Activated CD8-positive, alpha-beta memory T cell treated with anti-CD3 and anti-CD28 coated beads for 24 hours (primary cell): ENCODE measurements at regions not wholly inside any gene's neighbourhood (a gene's known extent, or its start where the extent isn't known, plus 50 kb on each side); places are given as distances from the start of the nearest gene placed in this dataset.
"Not testable (repeated sequence)": the region's sequence is repeated elsewhere in the genome, so short reads cannot be mapped to it uniquely, and the experiment has no call there.

Experiments used
- DNase-seq: peaks from one replicate; pipeline ENCODE4 v3.0.0-alpha.2; 2020

- DNase-seq, result peak; percentile 32
These were observed 110.8 kb upstream of the CD82 start for GRCh38 chr11:44454666-44455065.

DNA sequence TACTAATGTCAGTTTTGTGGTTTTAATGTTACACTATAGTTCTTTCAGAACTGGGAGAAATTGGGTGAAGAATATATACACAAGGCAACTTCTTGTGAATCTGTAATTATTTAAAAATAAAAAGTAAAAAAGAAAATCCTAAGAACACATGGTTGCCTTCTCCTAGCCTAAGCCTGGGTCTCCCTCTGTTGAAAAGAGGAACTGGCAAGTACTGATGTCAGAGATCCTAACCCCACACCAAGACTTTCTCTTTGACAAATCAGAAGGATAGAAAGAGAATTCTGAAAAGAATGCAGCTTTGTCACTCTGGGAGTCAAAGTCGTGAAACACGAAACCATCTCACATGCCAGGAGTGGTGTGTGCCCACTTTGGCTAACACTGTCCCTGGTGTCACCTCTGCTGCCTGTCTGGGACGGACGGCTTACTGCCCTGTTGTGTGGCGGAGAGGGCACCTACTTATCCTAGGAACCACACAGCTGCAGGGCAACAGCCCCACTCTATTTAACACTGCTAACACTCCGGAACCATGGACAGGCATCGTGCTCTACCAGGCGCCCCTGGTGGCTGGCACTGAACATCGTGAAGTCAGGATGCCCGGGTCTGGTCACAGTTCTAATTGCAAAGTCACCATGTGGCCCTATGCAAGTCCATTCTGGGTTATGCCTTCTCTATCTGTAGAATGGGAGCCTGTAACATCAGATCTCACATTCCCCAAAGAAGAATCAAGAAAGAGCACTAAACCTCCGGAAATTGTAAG, 108.7 kb upstream of the CD82 start:
- peak; percentile 33 for DNase-seq

DNA sequence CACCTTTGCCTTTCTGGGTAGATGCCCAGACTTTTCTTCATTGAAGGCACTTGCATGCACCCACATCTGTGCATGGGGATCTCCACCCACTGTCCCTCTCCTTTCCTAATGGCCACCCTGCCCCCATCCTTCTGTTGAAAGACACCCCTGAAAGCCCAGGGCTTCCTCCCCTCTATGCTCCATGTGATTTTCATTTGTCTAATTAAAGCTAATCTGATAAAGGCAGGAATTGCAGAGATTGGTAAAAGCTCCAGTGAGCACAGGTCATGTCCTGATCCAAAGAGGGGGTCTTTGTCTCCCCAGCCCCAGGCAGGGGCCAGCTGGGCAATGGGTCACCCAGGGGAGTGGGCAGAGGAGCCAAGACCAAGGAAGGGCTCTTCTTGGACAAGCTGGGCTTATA, 107.6 kb upstream of the CD82 start:
- DNase-seq, result peak; percentile 1

DNA sequence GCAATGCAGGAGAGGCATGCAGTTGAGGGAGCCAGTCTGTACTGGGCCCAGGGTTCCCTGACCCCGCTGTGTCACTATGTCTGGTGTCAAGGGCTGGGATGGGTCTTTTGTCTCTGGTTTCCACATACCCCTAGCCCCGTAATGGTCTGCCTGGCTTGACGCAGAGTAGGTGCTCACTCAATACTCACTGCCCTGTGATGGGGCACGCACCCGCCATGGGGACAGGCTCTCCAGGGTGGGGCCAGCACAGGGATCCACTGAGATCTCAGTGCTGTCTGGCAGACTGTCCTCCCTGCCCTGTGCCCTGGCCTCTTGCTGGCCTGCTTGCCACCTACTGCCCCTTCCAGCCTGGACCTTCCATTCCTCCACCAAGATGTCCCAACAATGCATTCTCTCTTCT, 101.7 kb upstream of the CD82 start:
- DNase-seq, result peak; percentile 32

DNA sequence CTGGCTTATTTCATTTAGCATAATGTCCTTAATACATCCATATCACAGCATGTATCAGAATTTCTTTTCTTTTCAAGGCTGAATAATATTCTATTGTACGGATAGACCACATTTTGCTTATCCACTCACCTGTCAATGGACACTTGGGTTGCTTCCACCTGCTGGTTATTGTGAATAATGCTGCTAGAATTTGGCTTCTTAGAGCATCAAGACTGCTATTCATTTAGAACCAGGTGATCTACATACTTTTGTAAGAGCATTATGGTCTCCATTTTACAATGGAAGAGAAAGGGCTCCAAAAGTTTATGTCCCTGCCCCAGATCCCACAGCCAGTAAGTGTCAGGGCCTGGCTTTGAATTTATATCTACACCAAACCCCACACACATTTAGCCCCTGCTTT, 100.7 kb upstream of the CD82 start:
- DNase-seq, result no peak

DNA sequence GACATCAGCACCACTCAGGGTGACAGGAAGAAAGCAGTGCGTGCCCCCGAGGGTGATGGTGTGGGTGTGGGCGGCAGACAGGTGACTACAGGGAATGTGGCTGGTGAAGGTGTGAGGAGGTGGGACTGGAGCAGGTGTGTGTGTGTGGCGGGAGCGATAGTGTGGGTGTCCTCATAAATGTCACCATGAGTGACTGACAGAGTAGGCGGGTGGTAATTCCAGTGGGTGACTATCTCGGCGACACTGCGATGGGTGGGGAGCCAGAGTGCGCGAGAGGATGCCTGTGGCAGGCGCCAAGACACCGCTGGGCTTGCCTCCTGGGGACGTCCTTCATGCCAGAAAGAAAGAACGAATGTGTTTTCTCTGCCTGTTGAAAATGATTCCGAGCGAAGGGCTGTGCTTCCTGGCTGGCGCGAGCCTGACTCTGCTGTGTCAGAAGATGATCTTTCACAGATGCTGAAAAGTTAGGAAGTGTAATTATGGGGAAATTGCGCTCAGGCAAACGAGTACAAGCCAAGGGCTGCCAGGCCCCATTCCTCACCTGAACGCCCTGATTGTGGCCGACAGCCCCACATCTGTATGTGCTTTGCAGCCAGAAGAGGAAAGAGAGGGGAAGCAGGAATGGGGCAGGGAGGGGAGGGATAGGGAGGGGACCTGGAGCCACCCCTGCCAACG, 98.8 kb upstream of the CD82 start:
- no peak for DNase-seq

GRCh38 chr11:44467413-44467812, 98.0 kb upstream of the CD82 start:
- no peak for DNase-seq

GRCh38 chr11:44467931-44468330, 97.5 kb upstream of the CD82 start:
- no peak for DNase-seq

- DNase-seq, result no peak
These were observed 97.0 kb upstream of the CD82 start for GRCh38 chr11:44468345-44468988.

- DNase-seq, result no peak
These were observed 96.1 kb upstream of the CD82 start for GRCh38 chr11:44469412-44469811.

DNA sequence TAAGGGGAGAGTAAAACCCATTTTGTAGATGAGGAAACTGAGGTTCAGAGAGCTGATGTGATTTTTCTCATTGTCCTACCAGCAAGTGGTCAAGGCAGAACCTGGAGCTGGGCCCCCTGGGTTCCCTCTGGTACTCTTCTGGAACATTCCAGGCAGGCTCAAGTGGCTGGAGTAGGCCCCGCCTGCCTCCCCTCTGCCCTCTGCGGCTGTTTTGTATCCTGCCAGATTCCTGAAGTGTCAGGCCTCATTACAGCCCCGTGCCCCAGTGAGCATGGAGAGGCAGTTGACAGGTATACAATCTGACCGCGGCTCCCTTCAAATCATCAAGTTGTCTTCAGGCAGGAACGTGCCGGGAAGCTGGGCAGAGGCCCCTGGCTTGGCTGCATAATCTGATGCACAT, 94.6 kb upstream of the CD82 start:
- DNase-seq, result no peak

GRCh38 chr11:44471603-44472002, 93.9 kb upstream of the CD82 start:
- no peak for DNase-seq

DNA sequence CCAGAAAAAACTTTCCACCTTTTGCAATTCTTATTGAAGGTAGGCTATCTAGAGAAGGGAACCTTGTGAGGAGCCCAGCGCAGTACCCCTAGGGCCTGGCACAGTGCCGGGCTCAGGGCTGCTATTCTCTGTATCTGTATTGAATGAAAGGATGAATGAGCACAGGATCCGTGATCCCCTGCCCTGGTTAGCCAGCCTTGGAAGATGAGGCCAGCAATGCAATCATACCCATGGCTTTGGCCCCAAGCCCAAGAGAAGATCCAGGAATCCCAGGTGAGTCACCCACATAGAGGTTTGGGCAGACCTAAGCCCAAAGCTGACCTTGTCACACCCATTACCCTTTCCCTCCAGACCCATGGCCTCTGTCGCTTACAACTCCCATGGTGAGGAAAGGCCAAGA, 92.5 kb upstream of the CD82 start:
- no peak for DNase-seq

DNA sequence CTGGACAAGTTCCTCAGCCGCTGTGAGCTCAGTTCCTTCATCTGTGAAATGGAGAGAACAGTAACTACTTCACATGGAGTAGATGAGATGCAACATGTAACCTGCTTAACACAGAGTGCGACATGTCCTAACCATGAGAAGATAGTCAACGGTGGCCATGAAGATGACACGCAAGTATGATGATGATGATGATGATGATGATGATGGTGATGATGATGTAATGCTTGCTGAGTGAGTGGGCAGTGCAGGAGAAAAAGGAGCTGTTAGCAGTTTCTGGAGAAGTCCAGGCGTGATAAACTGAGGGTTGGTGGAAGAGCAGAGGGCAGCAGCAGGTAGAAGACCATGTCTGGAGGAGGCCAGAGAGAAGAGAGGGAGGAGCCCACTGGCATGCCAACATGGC, 90.8 kb upstream of the CD82 start:
- DNase-seq, result no peak

- DNase-seq, result no peak
These were observed 90.3 kb upstream of the CD82 start for GRCh38 chr11:44475114-44475686.

DNA sequence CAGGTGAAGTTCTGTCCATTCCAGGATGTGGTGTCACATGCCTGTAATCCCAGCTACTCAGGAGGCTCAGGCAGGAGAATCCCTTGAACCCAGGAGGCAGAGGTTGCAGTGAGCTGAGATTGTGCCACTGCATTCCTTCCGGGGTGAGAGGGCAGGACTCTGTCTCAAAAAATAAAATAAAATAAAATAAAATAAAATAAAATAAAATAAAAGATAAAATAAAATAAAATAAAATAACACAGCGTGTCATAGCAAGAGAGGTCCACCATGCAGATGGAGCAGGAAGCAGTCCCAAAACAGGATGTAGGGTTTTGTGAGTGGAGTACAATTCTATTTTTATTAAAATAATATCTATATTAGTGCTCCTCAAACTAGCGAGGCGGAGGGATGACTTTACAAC, 83.1 kb upstream of the CD82 start:
- not testable (repeated sequence) for DNase-seq

- no peak for DNase-seq
These were observed 81.4 kb upstream of the CD82 start for GRCh38 chr11:44483919-44484610.

DNA sequence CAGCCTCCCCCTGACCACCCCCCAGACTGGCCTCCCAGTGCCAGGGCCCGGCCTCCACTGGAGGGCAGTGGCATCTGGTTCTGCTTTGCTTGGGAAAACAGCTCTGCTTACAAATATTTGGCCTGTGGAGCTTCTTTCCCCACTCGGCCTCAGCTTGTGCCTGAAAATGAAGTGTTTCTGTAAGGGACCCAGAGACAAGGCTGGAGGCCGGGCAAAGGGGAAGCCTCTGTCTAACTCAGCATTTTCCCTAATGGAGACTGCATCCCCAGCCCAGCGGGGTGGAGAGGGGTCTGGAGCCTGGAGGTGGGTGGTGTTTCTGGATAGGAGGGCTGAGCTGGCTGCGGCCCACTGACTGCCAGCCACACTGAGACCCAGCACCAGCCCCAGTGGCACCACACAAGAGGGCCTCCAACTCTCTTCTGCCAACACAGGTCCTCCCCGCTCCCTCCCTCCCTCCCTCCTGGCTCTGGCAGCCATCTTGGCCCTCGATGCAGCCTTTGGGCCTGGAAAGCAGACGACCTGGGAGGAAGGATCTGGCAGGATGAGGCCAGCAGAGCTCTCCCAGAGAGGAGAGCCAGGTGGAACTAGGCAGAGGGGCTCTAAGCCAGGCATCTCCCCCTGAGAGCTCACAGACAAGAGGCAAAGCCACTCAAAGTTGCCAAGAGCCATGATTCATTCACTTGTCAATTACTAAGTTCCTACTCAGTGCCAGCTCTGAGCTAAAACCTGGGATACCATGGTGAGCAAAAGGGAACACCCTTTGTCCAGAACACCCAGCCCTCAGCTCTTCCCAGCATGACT, 77.1 kb upstream of the CD82 start:
- no peak for DNase-seq

GRCh38 chr11:44493383-44493782, 72.1 kb upstream of the CD82 start:
- DNase-seq, result no peak

GRCh38 chr11:44493930-44494329, 71.5 kb upstream of the CD82 start:
- DNase-seq, result no peak

DNA sequence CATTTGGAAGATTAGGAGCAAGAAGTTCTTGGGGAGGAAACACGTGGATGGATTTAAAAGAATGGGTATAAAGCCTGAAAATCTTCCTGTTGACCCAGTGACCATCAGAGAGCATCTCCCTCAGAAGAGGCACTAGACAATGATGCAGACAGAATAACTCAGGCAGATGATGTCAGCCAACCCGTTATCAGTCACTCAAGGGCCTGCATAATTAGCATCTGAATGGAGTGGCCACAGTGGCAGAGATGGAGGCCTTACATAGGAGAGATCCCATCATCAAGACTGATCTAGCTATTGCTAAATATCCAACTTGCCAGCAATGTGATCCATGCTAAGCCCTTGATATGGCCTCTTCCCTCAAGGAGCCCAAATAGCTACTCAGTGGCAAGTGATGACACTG, 70.7 kb upstream of the CD82 start:
- no peak for DNase-seq

DNA sequence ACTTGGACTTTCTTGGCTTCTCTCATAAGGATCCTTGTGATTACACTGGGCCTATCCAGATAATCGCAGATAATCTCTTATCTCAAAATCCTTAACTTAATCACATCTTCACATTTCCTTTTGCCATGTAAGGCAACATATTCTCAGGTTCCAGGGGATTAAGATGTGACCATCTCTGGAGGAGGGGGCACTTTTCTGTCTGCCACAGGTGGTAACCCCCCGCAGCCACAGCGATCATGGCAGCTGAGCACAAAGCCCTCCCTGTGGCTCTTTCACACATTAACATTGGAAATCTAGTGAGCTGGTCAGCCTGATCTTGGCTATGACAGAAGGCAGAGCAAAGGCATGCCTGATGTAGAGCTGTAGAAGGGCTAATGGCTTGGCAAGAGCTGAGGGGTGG, 69.1 kb upstream of the CD82 start:
- no peak for DNase-seq
